Activated T-helper 1 cell treated with anti-CD3 and anti-CD28 coated beads, Interleukin-12 subunit alpha, Interleukin-12 subunit beta, Interleukin-2, Interleukin-4 antibody, amounts not matched to agents 30 ng/mL and 10 ng/mL and 1 ng/mL, durations not matched to agents 14 hours and 24 hours and 36 hours (primary cell): ENCODE measurements at regions not wholly inside any gene's neighbourhood (a gene's known extent, or its start where the extent isn't known, plus 50 kb on each side); places are given as distances from the start of the nearest gene placed in this dataset.
"Not testable (repeated sequence)": the region's sequence is repeated elsewhere in the genome, so short reads cannot be mapped to it uniquely, and the experiment has no call there.

ENCODE experiments used
- DNase-seq: peaks from one replicate; pipeline ENCODE4 v3.0.0; 2021; ENCODE audit warnings: low spot score
- H3K27ac Mint-ChIP-seq: one replicate; pipeline ENCODE4 v1.8.0; 2021; ENCODE audit warnings: mild to moderate bottlenecking, mixed read lengths
- H3K27me3 Mint-ChIP-seq: one replicate; pipeline ENCODE4 v1.8.0; 2022; ENCODE audit warnings: mild to moderate bottlenecking, moderate library complexity, mixed read lengths; ENCODE audit not compliant: insufficient read depth
- H3K36me3 Mint-ChIP-seq: one replicate; pipeline ENCODE4 v1.8.0; 2021; ENCODE audit warnings: low read depth, mixed read lengths
- H3K4me1 Mint-ChIP-seq: one replicate; pipeline ENCODE4 v1.8.0; 2021; ENCODE audit warnings: low read depth, mixed read lengths
- H3K4me3 Mint-ChIP-seq: one replicate; pipeline ENCODE4 v1.8.0; 2021; ENCODE audit warnings: mild to moderate bottlenecking, moderate library complexity, mixed read lengths
- H3K9me3 Mint-ChIP-seq: one replicate; pipeline ENCODE4 v1.8.0; 2021; ENCODE audit warnings: mixed read lengths
- intact Hi-C: fragments of 100-400 bp; cut with micrococcal nuclease; formaldehyde crosslinking; loops from one replicate; pipeline ENCODE4 v1.15.1; 2024

GRCh38 chr10:3666525-3667302, 118.3 kb downstream of the KLF6 start:
- intact Hi-C loops: loop anchor here (5.0 kb wide), 1 partner anchor 986 kb away; no protein-coding TSS in a partner anchor
- peaks cover 1% of the 10 kb centered on the region for H3K36me3 Mint-ChIP-seq
- H3K27me3 Mint-ChIP-seq: peaks cover 10% of the 10 kb centered on the region
- peak overlapping the region; percentile 76 for H3K4me3 Mint-ChIP-seq
- peak overlapping the region; percentile 61 for H3K27ac Mint-ChIP-seq
- H3K9me3 Mint-ChIP-seq: no peaks in the 10 kb centered on the region
- H3K4me1 Mint-ChIP-seq: peaks cover 44% of the 10 kb centered on the region
- no peak for DNase-seq

GRCh38 chr10:3665316-3665908, 119.6 kb downstream of the KLF6 start:
- intact Hi-C loops: loop anchor here (5.0 kb wide), 1 partner anchor 987 kb away; no protein-coding TSS in a partner anchor
- Mint-ChIP-seq H3K4me3 (no peak overlapping the region), H3K27me3 (peaks cover 10% of the 10 kb centered on the region), H3K27ac (no peak overlapping the region), H3K36me3 (peaks cover 1% of the 10 kb centered on the region), H3K4me1 (peaks cover 44% of the 10 kb centered on the region), H3K9me3 (peaks cover 7% of the 10 kb centered on the region)
- no peak for DNase-seq

GRCh38 chr10:3662775-3663174, 122.2 kb downstream of the KLF6 start:
- Mint-ChIP-seq H3K27me3 (peaks cover 7% of the 10 kb centered on the region), H3K27ac (no peak overlapping the region), H3K9me3 (peaks cover 7% of the 10 kb centered on the region), H3K4me1 (peaks cover 25% of the 10 kb centered on the region), H3K36me3 (peaks cover 3% of the 10 kb centered on the region), H3K4me3 (no peak overlapping the region)
- DNase-seq: no peak
- intact Hi-C loops: no loop called here

- H3K27me3 Mint-ChIP-seq: peaks cover 7% of the 10 kb centered on the region
- H3K4me1 Mint-ChIP-seq: peaks cover 11% of the 10 kb centered on the region
- peaks cover 7% of the 10 kb centered on the region for H3K9me3 Mint-ChIP-seq
- intact Hi-C loops: no loop called here
- H3K27ac Mint-ChIP-seq: no peak overlapping the region
- no peak for DNase-seq
- H3K4me3 Mint-ChIP-seq: no peak overlapping the region
- peaks cover 3% of the 10 kb centered on the region for H3K36me3 Mint-ChIP-seq
Measured at GRCh38 chr10:3661271-3661670, 123.7 kb downstream of the KLF6 start.

GRCh38 chr10:3660753-3661152, 124.3 kb downstream of the KLF6 start:
- H3K4me1 Mint-ChIP-seq: peaks cover 13% of the 10 kb centered on the region
- H3K36me3 Mint-ChIP-seq: peaks cover 3% of the 10 kb centered on the region
- intact Hi-C loops: no loop called here
- DNase-seq: no peak
- H3K27ac Mint-ChIP-seq: no peak overlapping the region
- no peak overlapping the region for H3K4me3 Mint-ChIP-seq
- peaks cover 7% of the 10 kb centered on the region for H3K27me3 Mint-ChIP-seq
- peaks cover 7% of the 10 kb centered on the region for H3K9me3 Mint-ChIP-seq

- Mint-ChIP-seq H3K27me3 (peaks cover 7% of the 10 kb centered on the region), H3K36me3 (peaks cover 3% of the 10 kb centered on the region), H3K4me1 (peaks cover 27% of the 10 kb centered on the region), H3K27ac (no peak overlapping the region), H3K9me3 (peaks cover 7% of the 10 kb centered on the region), H3K4me3 (no peak overlapping the region)
- intact Hi-C loops: no loop called here
- no peak for DNase-seq
Measured at GRCh38 chr10:3659203-3659917, 125.6 kb downstream of the KLF6 start.

- DNase-seq: no peak
- Mint-ChIP-seq H3K27ac (no peak overlapping the region), H3K9me3 (peaks cover 7% of the 10 kb centered on the region), H3K4me3 (no peak overlapping the region), H3K27me3 (peaks cover 7% of the 10 kb centered on the region), H3K36me3 (peaks cover 3% of the 10 kb centered on the region), H3K4me1 (peaks cover 28% of the 10 kb centered on the region)
- intact Hi-C loops: no loop called here
Measured at GRCh38 chr10:3658766-3659165, 126.2 kb downstream of the KLF6 start.

- Mint-ChIP-seq H3K9me3 (peaks cover 3% of the 10 kb centered on the region), H3K27ac (no peak overlapping the region), H3K4me3 (no peak overlapping the region), H3K36me3 (peaks cover 3% of the 10 kb centered on the region), H3K4me1 (peaks cover 37% of the 10 kb centered on the region), H3K27me3 (peaks cover 11% of the 10 kb centered on the region)
- DNase-seq: no peak
- intact Hi-C loops: no loop called here
Measured at GRCh38 chr10:3656214-3656613, 128.8 kb downstream of the KLF6 start.

- Mint-ChIP-seq H3K4me3 (no peak overlapping the region), H3K36me3 (peaks cover 3% of the 10 kb centered on the region), H3K27me3 (peaks cover 13% of the 10 kb centered on the region), H3K27ac (no peak overlapping the region), H3K4me1 (peaks cover 37% of the 10 kb centered on the region), H3K9me3 (no peaks in the 10 kb centered on the region)
- intact Hi-C loops: no loop called here
- no peak for DNase-seq
Measured at GRCh38 chr10:3655528-3655927, 129.5 kb downstream of the KLF6 start.

GRCh38 chr10:3654980-3655379, 130.0 kb downstream of the KLF6 start:
- H3K4me3 Mint-ChIP-seq: no peak overlapping the region
- no peak for DNase-seq
- no peak overlapping the region for H3K27ac Mint-ChIP-seq
- H3K4me1 Mint-ChIP-seq: peaks cover 37% of the 10 kb centered on the region
- intact Hi-C loops: no loop called here
- peaks cover 3% of the 10 kb centered on the region for H3K36me3 Mint-ChIP-seq
- H3K27me3 Mint-ChIP-seq: peaks cover 17% of the 10 kb centered on the region
- H3K9me3 Mint-ChIP-seq: no peaks in the 10 kb centered on the region

GRCh38 chr10:3654496-3654895, 130.5 kb downstream of the KLF6 start:
- H3K4me3 Mint-ChIP-seq: no peak overlapping the region
- no peaks in the 10 kb centered on the region for H3K36me3 Mint-ChIP-seq
- H3K27me3 Mint-ChIP-seq: peaks cover 20% of the 10 kb centered on the region
- intact Hi-C loops: no loop called here
- H3K27ac Mint-ChIP-seq: no peak overlapping the region
- peaks cover 32% of the 10 kb centered on the region for H3K4me1 Mint-ChIP-seq
- no peaks in the 10 kb centered on the region for H3K9me3 Mint-ChIP-seq
- DNase-seq: no peak

- H3K4me3 Mint-ChIP-seq: peak overlapping the region; percentile 62
- H3K36me3 Mint-ChIP-seq, intact Hi-C loops, H3K9me3 Mint-ChIP-seq, DNase-seq: not testable (repeated sequence)
- peaks cover 30% of the 10 kb centered on the region for H3K4me1 Mint-ChIP-seq
- peak overlapping the region; percentile 35 for H3K27ac Mint-ChIP-seq
- H3K27me3 Mint-ChIP-seq: peaks cover 23% of the 10 kb centered on the region
Measured at GRCh38 chr10:3653303-3653702, 131.7 kb downstream of the KLF6 start.

- no peak for DNase-seq
- Mint-ChIP-seq H3K27me3 (peaks cover 23% of the 10 kb centered on the region), H3K36me3 (no peaks in the 10 kb centered on the region), H3K9me3 (no peaks in the 10 kb centered on the region), H3K4me3 (peak overlapping the region; percentile 62), H3K27ac (no peak overlapping the region), H3K4me1 (peaks cover 30% of the 10 kb centered on the region)
- intact Hi-C loops: no loop called here
Measured at GRCh38 chr10:3652886-3653285, 132.1 kb downstream of the KLF6 start.
